NCI-H187 treated with DMSO at 0.1 percent for 48 hours (cell line): ENCODE measurements at regions not wholly inside any gene's neighbourhood (a gene's known extent, or its start where the extent isn't known, plus 50 kb on each side); places are given as distances from the start of the nearest gene placed in this dataset.

Source experiments
- DNase-seq: peaks from one replicate; lab custom pipeline; 2025; lab: John Stamatoyannopoulos, UW

- no peak for DNase-seq
These were observed 79.4 kb upstream of the RUNX1 start for GRCh38 chr21:35128536-35128935.

GRCh38 chr21:35127851-35128250 is 78.7 kb upstream of the RUNX1 start:
- DNase-seq, result no peak

- DNase-seq, result no peak
These were observed 77.9 kb upstream of the RUNX1 start for GRCh38 chr21:35127026-35127425.

- peak; percentile 97 for DNase-seq
These were observed 71.6 kb upstream of the RUNX1 start for GRCh38 chr21:35120631-35121180.

- DNase-seq, result no peak
These were observed 70.5 kb upstream of the RUNX1 start for GRCh38 chr21:35119501-35120047.

- no peak for DNase-seq
These were observed 67.7 kb upstream of the RUNX1 start for GRCh38 chr21:35116777-35117176.

GRCh38 chr21:35113064-35113463 is 64.0 kb upstream of the RUNX1 start:
- no peak for DNase-seq

GRCh38 chr21:35111321-35111930 is 62.3 kb upstream of the RUNX1 start:
- peak; percentile 91 for DNase-seq

- DNase-seq, result no peak
These were observed 59.8 kb upstream of the RUNX1 start for GRCh38 chr21:35108887-35109286.

- no peak for DNase-seq
These were observed 58.4 kb upstream of the RUNX1 start for GRCh38 chr21:35107520-35107919.

- no peak for DNase-seq
These were observed 57.2 kb upstream of the RUNX1 start for GRCh38 chr21:35106246-35106835.

- DNase-seq, result no peak
These were observed 53.6 kb upstream of the RUNX1 start for GRCh38 chr21:35102488-35103371.

- no peak for DNase-seq
These were observed 51.3 kb upstream of the RUNX1 start for GRCh38 chr21:35100349-35100811.

- no peak for DNase-seq
These were observed 50.2 kb upstream of the RUNX1 start for GRCh38 chr21:35099310-35099709.
